Vagina (tissue), 2 donors: ENCODE measurements at regions not wholly inside any gene's neighbourhood (a gene's known extent, or its start where the extent isn't known, plus 50 kb on each side); places are given as distances from the start of the nearest gene placed in this dataset.

Experiments used
- DNase-seq, 2 donors: peaks; one replicate each; pipeline ENCODE4 v3.0.0-alpha.2; 2017; ENCODE audit errors: extremely low spot score in 2 of 2
- H3K27ac ChIP-seq: fragments of 200-600 bp; sonication (generic); one replicate; pipeline ENCODE4 v1.5.1; 2019
- H3K27me3 ChIP-seq: fragments of 200-600 bp; sonication (generic); one replicate; pipeline ENCODE4 v1.5.1; 2019
- H3K36me3 ChIP-seq, 2 donors: fragments of 200-600 bp; sonication (generic); one replicate each; pipeline ENCODE4 v1.5.1; 2017 to 2019
- H3K4me1 ChIP-seq: fragments of 200-600 bp; sonication (generic); one replicate; pipeline ENCODE4 v1.5.1; 2019
- H3K4me3 ChIP-seq, 2 donors: fragments of 200-600 bp; sonication (generic); 1 replicate in 1 of 2; 2 replicates in 1 of 2; pipeline ENCODE4 v1.5.1; 2016 to 2019
- H3K9me3 ChIP-seq: fragments of 200-600 bp; sonication (generic); one replicate; pipeline ENCODE4 v1.5.1; 2019
- CTCF ChIP-seq, 3 experiments: fragments of 450-650 bp in 2 of 3; fragments of 200-600 bp in 1 of 3; sonication (generic) in 1 of 3; IDR thresholded peaks; one replicate each; pipeline ENCODE4 v1.5.1; 2017 to 2019; ENCODE audit warnings: antibody characterized with exemption in 3 of 3, mild to moderate bottlenecking in 2 of 3, moderate library complexity in 2 of 3
- POLR2A ChIP-seq, 2 donors: fragments of 450-650 bp; IDR thresholded peaks; one replicate each; pipeline ENCODE4 v1.6.1; 2017; ENCODE audit warnings: antibody characterized with exemption in 2 of 2, mild to moderate bottlenecking in 2 of 2, moderate library complexity in 2 of 2
- POLR2AphosphoS5 ChIP-seq, 2 donors: sonication (generic); formaldehyde crosslinking; IDR thresholded peaks; one replicate each; pipeline ENCODE4 v1.9.0; 2017; ENCODE audit warnings: antibody characterized with exemption in 2 of 2, mild to moderate bottlenecking in 2 of 2, low read depth in 1 of 2; ENCODE audit not compliant: insufficient read depth in 1 of 2
- intact Hi-C: fragments of 100-400 bp; cut with DNase I; formaldehyde crosslinking; loops from one replicate; pipeline ENCODE4 v1.15.1; 2023

- Histone ChIP-seq H3K27me3 (no peaks in the 10 kb centered on the region), H3K27ac (no peak overlapping the region), H3K36me3 (no peaks in the 10 kb centered on the region), H3K4me1 (no peaks in the 10 kb centered on the region), H3K4me3 (no peak overlapping the region), H3K9me3 (no peaks in the 10 kb centered on the region)
- DNase-seq = no peak
- intact Hi-C loops = no loop called here
- TF ChIP-seq CTCF (IDR thresholded peaks at IDR 0.05) (no peak), POLR2AphosphoS5 (IDR thresholded peaks at IDR 0.05; ENCODE audit: insufficient read depth in 1 of 2, low read depth in 1 of 2) (no peak), POLR2A (IDR thresholded peaks at IDR 0.05) (no peak)
Observed at GRCh38 chr3:146818301-146818700, 213.2 kb upstream of the PLSCR5 start.

GRCh38 chr3:146817704-146818103, 212.6 kb upstream of the PLSCR5 start:
- DNase-seq = no peak
- no peak overlapping the region for H3K4me3 ChIP-seq
- intact Hi-C loops = no loop called here
- TF ChIP-seq POLR2AphosphoS5 (IDR thresholded peaks at IDR 0.05; ENCODE audit: insufficient read depth in 1 of 2, low read depth in 1 of 2) (no peak), CTCF (IDR thresholded peaks at IDR 0.05) (no peak), POLR2A (IDR thresholded peaks at IDR 0.05) (no peak)
- no peaks in the 10 kb centered on the region for H3K27me3 ChIP-seq
- no peaks in the 10 kb centered on the region for H3K4me1 ChIP-seq
- no peaks in the 10 kb centered on the region for H3K36me3 ChIP-seq
- no peak overlapping the region for H3K27ac ChIP-seq
- no peaks in the 10 kb centered on the region for H3K9me3 ChIP-seq

GRCh38 chr3:146814601-146815315, 209.6 kb upstream of the PLSCR5 start:
- Histone ChIP-seq H3K27ac (no peak overlapping the region), H3K4me3 (no peak overlapping the region), H3K9me3 (no peaks in the 10 kb centered on the region), H3K27me3 (no peaks in the 10 kb centered on the region), H3K36me3 (no peaks in the 10 kb centered on the region), H3K4me1 (no peaks in the 10 kb centered on the region)
- intact Hi-C loops = no loop called here
- TF ChIP-seq POLR2A (IDR thresholded peaks at IDR 0.05) = no peak
- TF ChIP-seq CTCF (IDR thresholded peaks at IDR 0.05) = no peak
- no peak for TF ChIP-seq POLR2AphosphoS5 (IDR thresholded peaks at IDR 0.05; ENCODE audit: insufficient read depth in 1 of 2, low read depth in 1 of 2)
- no peak for DNase-seq

GRCh38 chr3:146813496-146813895, 208.3 kb upstream of the PLSCR5 start:
- intact Hi-C loops = no loop called here
- no peak for DNase-seq
- Histone ChIP-seq H3K4me1 (no peaks in the 10 kb centered on the region), H3K27me3 (no peaks in the 10 kb centered on the region), H3K36me3 (no peaks in the 10 kb centered on the region), H3K27ac (no peak overlapping the region), H3K9me3 (no peaks in the 10 kb centered on the region), H3K4me3 (no peak overlapping the region)
- no peak for TF ChIP-seq POLR2AphosphoS5 (IDR thresholded peaks at IDR 0.05; ENCODE audit: insufficient read depth in 1 of 2, low read depth in 1 of 2)

- no peak overlapping the region for H3K4me3 ChIP-seq
- intact Hi-C loops = no loop called here
- TF ChIP-seq CTCF (IDR thresholded peaks at IDR 0.05) (no peak), POLR2AphosphoS5 (IDR thresholded peaks at IDR 0.05; ENCODE audit: insufficient read depth in 1 of 2, low read depth in 1 of 2) (no peak), POLR2A (IDR thresholded peaks at IDR 0.05) (no peak)
- no peaks in the 10 kb centered on the region for H3K9me3 ChIP-seq
- DNase-seq = no peak
- H3K36me3 ChIP-seq = no peaks in the 10 kb centered on the region
- no peaks in the 10 kb centered on the region for H3K4me1 ChIP-seq
- no peak overlapping the region for H3K27ac ChIP-seq
- no peaks in the 10 kb centered on the region for H3K27me3 ChIP-seq
Observed at GRCh38 chr3:146803745-146804144, 198.6 kb upstream of the PLSCR5 start.
